ENCODE measurements at regions not wholly inside any gene's neighbourhood (a gene's known extent, or its start where the extent isn't known, plus 50 kb on each side); places are given as distances from the start of the nearest gene placed in this dataset.

GRCh38 chr2:181376442-181376841, 80.7 kb upstream of the ITGA4 start:
- DNase-seq (ENCODE audit: low spot score), result no peak
- FAIRE-seq, result no peak

DNA sequence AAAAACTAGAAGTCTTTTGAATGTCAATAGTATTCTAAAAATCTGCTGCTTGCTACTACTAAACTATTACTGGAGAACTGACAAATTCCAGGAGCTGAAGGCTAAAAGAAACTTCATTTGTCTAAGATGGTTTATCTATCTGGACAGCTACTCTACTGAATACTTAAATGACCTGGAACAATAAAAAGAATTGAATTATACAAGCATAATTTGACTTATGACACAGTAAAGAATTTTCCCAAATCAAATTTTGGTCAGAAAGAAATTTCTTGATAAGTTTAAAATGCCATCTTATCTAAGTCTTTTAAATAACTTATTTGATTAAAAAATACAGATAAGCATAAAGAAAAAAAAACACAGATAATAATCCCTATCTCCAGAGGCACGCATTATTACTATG, 80.2 kb upstream of the ITGA4 start:
- DNase-seq (ENCODE audit: low spot score) (no peak), FAIRE-seq (no peak)

DNA sequence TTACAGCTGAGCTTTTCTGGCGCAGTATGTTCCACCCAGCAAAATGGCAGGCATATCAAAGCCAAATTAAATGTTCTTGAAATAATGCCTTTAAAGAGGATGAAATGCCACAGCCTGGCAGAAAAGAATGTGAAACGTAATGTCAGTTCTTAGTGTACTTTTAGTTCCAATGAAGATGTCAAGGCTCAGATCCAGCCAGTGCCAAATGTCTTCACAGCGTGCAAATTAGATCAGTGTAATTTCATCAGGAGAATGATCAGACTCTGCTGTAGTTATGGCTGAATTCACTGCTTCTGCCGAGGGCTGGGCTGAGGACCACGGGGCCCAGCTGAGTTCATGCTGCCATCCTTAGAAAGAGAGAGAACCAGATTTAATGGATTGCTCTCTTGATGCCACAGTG, 78.7 kb upstream of the ITGA4 start:
- no peak for DNase-seq (ENCODE audit: low spot score)
- FAIRE-seq, result no peak

DNA sequence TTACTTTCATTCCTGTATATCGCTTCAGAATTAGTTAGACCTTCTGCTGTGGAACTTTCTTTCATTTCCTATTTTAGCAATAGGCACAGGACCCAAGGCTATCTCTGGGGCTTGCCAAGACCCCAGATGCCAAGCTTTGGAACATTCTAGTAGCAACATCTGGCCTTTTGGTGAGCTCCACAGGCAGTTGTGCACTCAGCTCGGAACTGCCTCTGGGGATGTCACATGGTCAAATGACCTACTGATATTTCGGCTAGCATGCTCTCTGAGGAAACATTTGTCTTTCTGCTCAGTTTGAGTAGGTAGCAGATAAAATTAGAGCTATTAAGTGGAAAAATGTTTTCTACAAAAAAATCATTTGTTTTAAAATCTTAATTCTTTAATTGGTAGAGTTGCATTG, 76.6 kb upstream of the ITGA4 start:
- no peak for FAIRE-seq
- no peak for DNase-seq (ENCODE audit: low spot score)

DNA sequence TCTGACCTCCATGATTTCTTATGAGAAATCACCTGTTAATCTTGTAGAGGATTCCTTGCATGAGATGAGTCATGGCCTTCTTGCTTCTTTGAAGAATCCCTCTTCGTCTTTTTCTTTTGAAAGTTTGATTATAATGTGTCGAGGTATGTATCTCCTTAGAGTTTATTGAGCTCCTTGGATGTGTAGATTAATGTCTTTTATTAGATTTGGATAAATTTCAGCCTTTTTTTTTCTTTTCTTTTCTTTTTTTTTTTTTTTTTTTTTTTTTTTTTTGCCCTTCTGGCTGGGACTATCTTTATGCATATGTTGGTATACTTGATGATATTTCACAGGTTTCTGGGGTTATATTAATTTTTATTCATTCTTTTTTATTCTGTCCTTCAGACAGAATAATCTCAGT, 72.3 kb upstream of the ITGA4 start:
- DNase-seq (ENCODE audit: low spot score) (no peak), FAIRE-seq (no peak)

GRCh38 chr2:181389524-181389923, 67.7 kb upstream of the ITGA4 start:
- DNase-seq (ENCODE audit: low spot score) (no peak), FAIRE-seq (no peak)

- DNase-seq (ENCODE audit: low spot score) (peak; percentile 49), FAIRE-seq (no peak)
Observed at GRCh38 chr2:181393472-181393871, 63.7 kb upstream of the ITGA4 start.

DNA sequence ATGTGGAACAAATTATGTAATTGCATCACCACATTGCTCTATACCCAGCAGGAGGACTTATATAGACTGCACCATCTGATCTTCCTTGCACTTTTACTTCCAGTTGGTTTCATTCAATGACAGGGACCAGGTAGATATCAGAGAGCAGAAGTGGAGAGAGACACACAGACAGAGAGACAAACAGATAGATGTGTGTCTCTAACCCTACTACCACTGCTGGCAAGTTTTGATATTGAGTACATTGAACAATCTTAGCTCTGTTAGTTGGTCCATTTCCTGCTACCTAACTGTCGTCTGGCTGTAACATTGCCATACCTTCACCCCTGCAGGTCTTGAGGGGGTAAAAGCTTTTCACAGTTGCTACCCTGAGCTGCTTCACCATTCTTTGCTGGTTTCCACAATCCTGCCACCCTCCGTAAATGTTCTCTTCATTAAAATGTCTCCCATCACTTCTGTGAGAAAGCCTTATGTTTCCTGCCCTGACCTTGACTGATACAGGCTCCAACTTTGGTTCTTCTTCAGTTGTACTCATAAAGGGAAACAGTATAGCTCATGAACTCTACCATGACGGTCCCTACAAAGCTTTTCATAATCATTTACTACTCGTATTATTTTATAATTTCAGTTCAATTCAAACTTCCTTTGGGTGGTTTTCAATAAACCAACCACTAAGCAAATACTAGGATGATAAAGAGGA, 62.3 kb upstream of the ITGA4 start:
- DNase-seq (ENCODE audit: low spot score) (no peak), FAIRE-seq (no peak)

DNA sequence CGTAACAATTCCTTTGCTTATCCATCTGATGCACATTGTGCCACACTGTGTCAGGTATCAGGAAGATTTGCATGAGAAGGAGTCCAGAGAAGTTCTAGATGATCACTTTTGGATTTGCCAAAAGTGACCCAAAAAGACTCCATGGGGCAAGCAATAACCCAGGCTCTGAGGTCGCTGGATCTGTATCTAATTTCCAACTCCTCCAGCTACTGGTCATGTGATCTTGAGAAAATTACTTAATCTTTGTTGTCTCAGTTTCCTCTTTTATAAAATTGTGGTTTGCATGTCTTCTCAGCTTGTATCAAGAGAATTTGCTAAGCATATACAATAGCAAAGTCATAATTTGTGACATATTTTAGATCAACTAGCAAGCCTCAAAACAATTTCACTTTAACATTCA, 61.3 kb upstream of the ITGA4 start:
- DNase-seq (ENCODE audit: low spot score) (no peak), FAIRE-seq (no peak)

DNA sequence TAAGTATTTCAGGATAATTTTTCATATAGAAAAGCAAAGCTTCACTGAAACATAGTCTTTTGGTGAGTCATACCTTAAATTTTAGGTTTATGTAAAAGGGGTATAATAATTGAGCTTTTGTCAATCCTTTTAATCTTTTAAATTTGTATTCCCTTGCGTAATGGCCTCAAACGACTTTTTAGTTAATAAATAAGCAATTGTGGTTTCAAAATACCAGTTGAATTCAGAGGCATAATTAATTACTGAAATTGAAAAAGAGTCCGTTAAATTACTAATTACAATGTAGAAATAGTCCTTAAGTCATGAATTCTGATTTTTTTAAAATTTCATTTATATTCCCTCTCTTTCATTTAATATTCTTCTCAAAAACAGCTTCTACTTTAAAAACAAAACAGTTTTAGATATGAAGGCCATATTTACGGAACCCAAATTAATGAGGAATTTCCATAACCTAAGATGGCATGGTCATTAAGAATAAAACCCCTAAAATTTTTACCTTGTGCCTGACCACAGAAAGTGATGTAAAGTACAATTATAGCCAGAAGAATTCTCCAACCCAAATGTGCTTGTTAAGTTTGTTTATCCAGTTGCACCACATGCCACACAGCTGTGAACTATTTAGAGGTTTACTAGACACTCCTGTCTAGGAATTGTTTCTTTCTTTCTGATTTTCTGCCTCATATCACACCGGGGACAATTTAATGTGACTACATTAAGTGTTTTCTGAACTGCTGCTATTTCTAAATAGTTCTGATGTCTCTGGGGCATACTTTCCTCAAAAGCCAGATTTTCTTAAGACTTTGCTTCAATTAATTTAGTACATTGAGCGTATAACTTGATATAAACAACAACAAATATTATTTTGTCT, 60.7 kb upstream of the ITGA4 start:
- FAIRE-seq, result no peak
- DNase-seq (ENCODE audit: low spot score), result no peak

DNA sequence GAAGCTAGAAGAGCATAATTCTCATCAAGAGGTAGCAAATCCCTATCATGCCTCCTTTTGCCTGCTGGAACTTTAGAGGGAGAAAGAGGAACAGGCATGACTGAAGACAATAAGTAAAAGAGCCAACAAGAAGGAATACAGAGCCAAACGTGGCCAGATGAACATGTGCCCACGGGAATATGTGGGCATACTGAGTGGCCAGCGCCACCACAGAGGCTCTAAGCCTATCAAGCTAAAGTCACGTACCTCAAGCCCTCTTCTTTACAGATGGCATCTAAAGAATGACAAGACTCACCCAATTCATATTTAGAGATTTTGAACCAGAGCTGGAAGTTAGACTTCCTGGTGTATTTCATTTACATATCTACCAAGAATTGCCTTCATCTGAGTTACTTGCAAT, 59.9 kb upstream of the ITGA4 start:
- FAIRE-seq, result no peak
- no peak for DNase-seq (ENCODE audit: low spot score)

DNA sequence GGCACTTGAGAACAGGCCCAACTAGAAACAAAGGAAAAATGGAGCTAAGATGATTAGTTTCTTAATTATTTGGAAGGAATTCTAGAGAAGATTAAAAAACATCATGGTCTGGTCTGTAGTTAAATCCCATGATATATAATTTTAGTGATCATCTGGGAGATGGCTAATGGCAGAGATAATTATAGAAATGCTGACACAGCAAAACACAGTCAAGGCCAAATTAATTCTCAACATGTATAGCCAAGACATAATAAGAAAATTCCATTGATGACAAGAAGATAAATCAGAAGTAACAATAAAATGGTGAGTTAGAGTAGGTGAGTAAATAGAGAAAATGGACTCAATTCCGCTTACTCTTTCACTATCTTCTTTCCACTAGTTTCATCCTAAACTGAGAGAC, 59.2 kb upstream of the ITGA4 start:
- DNase-seq (ENCODE audit: low spot score) (no peak), FAIRE-seq (no peak)

DNA sequence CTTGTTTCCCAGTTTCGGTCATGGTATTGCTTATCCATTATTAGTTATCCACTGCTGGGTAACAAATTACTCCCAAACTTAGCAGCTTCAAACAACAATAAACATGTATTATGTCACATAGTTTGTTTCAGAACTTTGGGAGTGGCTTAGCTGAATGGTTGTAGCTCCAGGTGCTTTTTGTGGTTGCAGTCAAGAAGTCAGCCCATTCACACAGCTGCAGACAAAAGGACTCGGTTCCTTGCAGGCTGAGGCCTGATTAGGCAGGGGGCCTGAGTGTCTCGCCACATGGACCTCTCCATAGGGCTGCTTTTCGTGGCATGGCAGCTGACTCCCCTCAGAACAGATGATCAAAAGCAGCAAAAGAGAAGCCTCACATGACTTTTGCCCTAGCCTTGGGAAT, 58.2 kb upstream of the ITGA4 start:
- FAIRE-seq (no peak), DNase-seq (ENCODE audit: low spot score) (no peak)

- no peak for FAIRE-seq
- no peak for DNase-seq (ENCODE audit: low spot score)
Observed at GRCh38 chr2:181404472-181404871, 52.7 kb upstream of the ITGA4 start.

GRCh38 chr2:181407171-181407570, 50.0 kb upstream of the ITGA4 start:
- DNase-seq (ENCODE audit: low spot score) (no peak), FAIRE-seq (no peak)

Measured in RCC 7860 (cell line).